HepG2 (cell line): ENCODE measurements at regions not wholly inside any gene's neighbourhood (a gene's known extent, or its start where the extent isn't known, plus 50 kb on each side); places are given as distances from the start of the nearest gene placed in this dataset.

Experiments
- ATAC-seq: fragments of 200-7000 bp; cut with Tn5 transposase; 3 replicates; pipeline ENCODE4 v1.9.1; 2020; ENCODE audit warnings: mild to moderate bottlenecking, moderate library complexity
- BruUV-seq: library from RNA; stranded (reverse); fragments of 400-500 nt; replicated peaks from 2 replicates; lab custom pipeline; 2021; lab: Mats Ljungman, UMichigan
- CTCF ChIA-PET: fragments of 300-600 bp; formaldehyde crosslinking; extraction: SDS; loops from one replicate; lab custom pipeline; 2021; ENCODE audit warnings: low total read pairs, inconsistent platforms, low intra/inter-chr PET ratio; lab: Yijun Ruan, JAX
- POLR2A ChIA-PET: fragments of 350-600 bp; sonication (Branson Sonifier 250); formaldehyde crosslinking; loops from one replicate; lab custom pipeline; 2020; ENCODE audit warnings: antibody characterized with exemption, inconsistent platforms; lab: Yijun Ruan, JAX
- DNase-seq: peaks from one replicate; pipeline ENCODE4 v3.0.0-alpha.2; 2015; ENCODE audit warnings: low spot score
- FAIRE-seq: peaks from 3 replicates; lab custom pipeline; 2011; peaks lifted over from hg19 to GRCh38; lab: Jason Lieb, UNC
- H2AFZ ChIP-seq: one replicate; pipeline ENCODE4 v1.6.1; 2011; ENCODE audit warnings: low read length, inconsistent platforms
- H3K27ac ChIP-seq: fragments of 300-600 bp; 3 replicates; pipeline ENCODE4 v1.8.0; 2011; ENCODE audit warnings: mixed run types, mild to moderate bottlenecking, mixed read lengths, low read length, inconsistent platforms; ENCODE audit not compliant: insufficient read depth; ENCODE audit errors: extremely low read length
- H3K27me3 ChIP-seq, 2 experiments: fragments of 200-600 bp in 1 of 2; 2 replicates in 1 of 2; 3 replicates in 1 of 2; pipeline versions ENCODE4 v1.6.0 to v1.8.0; 2011; ENCODE audit warnings: low read length in 2 of 2, mild to moderate bottlenecking in 2 of 2, moderate library complexity in 2 of 2, inconsistent platforms in 1 of 2; ENCODE audit not compliant: insufficient read depth in 2 of 2, control insufficient read depth in 1 of 2
- H3K36me3 ChIP-seq, 2 experiments: fragments of 200-600 bp in 1 of 2; replicated peaks in 1 of 2; 2 replicates in 1 of 2; 3 replicates in 1 of 2; pipeline versions ENCODE4 v1.5.1 to v1.8.0; 2011; ENCODE audit warnings: low read length in 2 of 2, inconsistent platforms in 1 of 2; ENCODE audit not compliant: insufficient read depth in 2 of 2, control insufficient read depth in 1 of 2
- H3K4me1 ChIP-seq: 2 replicates; pipeline ENCODE4 v1.5.1; 2012; ENCODE audit warnings: low read length, inconsistent platforms; ENCODE audit not compliant: insufficient read depth
- H3K4me2 ChIP-seq: 2 replicates; pipeline ENCODE4 v1.6.0; 2011; ENCODE audit warnings: low read depth, low read length, inconsistent platforms
- H3K4me3 ChIP-seq, 3 experiments: fragments of 200-600 bp in 1 of 3; sonication (generic), shearing (Covaris generic) in 1 of 3; replicated peaks in 1 of 3; 2 replicates each; pipeline ENCODE4 v1.5.1; 2011 to 2016; ENCODE audit warnings: low read length in 3 of 3, inconsistent platforms in 2 of 3, low read depth in 2 of 3, mild to moderate bottlenecking in 2 of 3, control low read depth in 1 of 3, mixed read lengths in 1 of 3; ENCODE audit not compliant: insufficient read depth in 1 of 3
- H3K79me2 ChIP-seq: one replicate; pipeline ENCODE4 v1.6.1; 2011; ENCODE audit warnings: low read length, inconsistent platforms; ENCODE audit not compliant: insufficient read depth
- H3K9ac ChIP-seq: 2 replicates; pipeline ENCODE4 v1.6.0; 2011; ENCODE audit warnings: mild to moderate bottlenecking, low read depth, low read length, inconsistent platforms; ENCODE audit not compliant: insufficient read depth
- H3K9me3 ChIP-seq: 2 replicates; pipeline ENCODE4 v1.5.1; 2012; ENCODE audit warnings: mild to moderate bottlenecking, low read length
- H4K20me1 ChIP-seq: 2 replicates; pipeline ENCODE4 v1.6.0; 2011; ENCODE audit warnings: inconsistent platforms, mild to moderate bottlenecking, low read length, moderate library complexity; ENCODE audit not compliant: insufficient read depth
- KDM3A ChIP-seq: IDR thresholded peaks from 2 replicates; pipeline ENCODE4 v1.6.1; 2018; ENCODE audit warnings: low read depth, missing compliant biosample characterization
- KDM5B ChIP-seq: sonication (generic); formaldehyde crosslinking; IDR thresholded peaks from 2 replicates; pipeline ENCODE4 v1.4.0; 2020; ENCODE audit warnings: missing genetic modification reagents, mild to moderate bottlenecking, borderline replicate concordance
- MAF1 ChIP-seq: sonication (generic); formaldehyde crosslinking; IDR thresholded peaks from 2 replicates; pipeline ENCODE4 v1.5.0; 2020; ENCODE audit warnings: missing genetic modification reagents, borderline replicate concordance
- PBX2 ChIP-seq: IDR thresholded peaks from 2 replicates; pipeline ENCODE4 v1.6.1; 2016; ENCODE audit warnings: control low read depth
- ZBTB38 ChIP-seq: sonication (generic); formaldehyde crosslinking; IDR thresholded peaks from 2 replicates; pipeline ENCODE4 v1.5.1; 2020; ENCODE audit warnings: mild to moderate bottlenecking, missing genetic modification reagents
- ZNF101 ChIP-seq: sonication (generic); formaldehyde crosslinking; IDR thresholded peaks from 2 replicates; pipeline ENCODE4 v1.4.0; 2020; ENCODE audit warnings: mild to moderate bottlenecking, low read depth, missing genetic modification reagents, borderline replicate concordance
- WGBS: methylation state at CpG from one replicate; pipeline ENCODE4 v1.1.6; 2017; ENCODE audit warnings: low lambda C conversion rate; 5-methylcytosine and 5-hydroxymethylcytosine counted together
- in situ Hi-C: cut with HindIII; loops from 2 replicates; pipeline ENCODE4 v1.10.0; 2017; ENCODE audit warnings: low pct_unique_long_range_greater_than_20kb; ENCODE audit not compliant: extremely low pct_ligation_motif_present
- intact Hi-C: fragments of 100-400 bp; cut with micrococcal nuclease; formaldehyde crosslinking; loops from one replicate; pipeline ENCODE4 v1.10.0; 2022; ENCODE audit not compliant: unreplicated experiment
- TF ChIP-seq, protein P1 (sequence below): sonication (generic); formaldehyde crosslinking; IDR thresholded peaks from 2 replicates; pipeline ENCODE4 v1.5.1; 2020; ENCODE audit warnings: missing genetic modification reagents, mild to moderate bottlenecking, borderline replicate concordance

- Histone ChIP-seq H2AFZ (no peak overlapping the region), H3K4me2 (no peak overlapping the region), H3K27ac (no peak overlapping the region), H4K20me1 (no peaks in the 10 kb centered on the region), H3K9me3 (no peaks in the 10 kb centered on the region), H3K9ac (no peak overlapping the region), H3K36me3 (no peaks in the 10 kb centered on the region), H3K4me3 (no peak overlapping the region), H3K4me1 (peaks cover 15% of the 10 kb centered on the region), H3K79me2 (no peaks in the 10 kb centered on the region), H3K27me3 (no peaks in the 10 kb centered on the region; a peak in 1 of 5 replicates)
- WGBS: 30% methylated on average over 2 of the region's 2 CpGs
- no TSS peak for BruUV-seq
- intact Hi-C loops (no loop called here), in situ Hi-C loops (no loop called here)
- ChIA-PET CTCF (no interaction called here), POLR2A (no interaction called here)
- FAIRE-seq: no peak
- DNase-seq: no peak
- TF ChIP-seq, protein P1, sequence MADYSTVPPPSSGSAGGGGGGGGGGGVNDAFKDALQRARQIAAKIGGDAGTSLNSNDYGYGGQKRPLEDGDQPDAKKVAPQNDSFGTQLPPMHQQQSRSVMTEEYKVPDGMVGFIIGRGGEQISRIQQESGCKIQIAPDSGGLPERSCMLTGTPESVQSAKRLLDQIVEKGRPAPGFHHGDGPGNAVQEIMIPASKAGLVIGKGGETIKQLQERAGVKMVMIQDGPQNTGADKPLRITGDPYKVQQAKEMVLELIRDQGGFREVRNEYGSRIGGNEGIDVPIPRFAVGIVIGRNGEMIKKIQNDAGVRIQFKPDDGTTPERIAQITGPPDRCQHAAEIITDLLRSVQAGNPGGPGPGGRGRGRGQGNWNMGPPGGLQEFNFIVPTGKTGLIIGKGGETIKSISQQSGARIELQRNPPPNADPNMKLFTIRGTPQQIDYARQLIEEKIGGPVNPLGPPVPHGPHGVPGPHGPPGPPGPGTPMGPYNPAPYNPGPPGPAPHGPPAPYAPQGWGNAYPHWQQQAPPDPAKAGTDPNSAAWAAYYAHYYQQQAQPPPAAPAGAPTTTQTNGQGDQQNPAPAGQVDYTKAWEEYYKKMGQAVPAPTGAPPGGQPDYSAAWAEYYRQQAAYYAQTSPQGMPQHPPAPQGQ: no peak
- TF ChIP-seq KDM3A (CRISPR knock-in tag) (no peak), ZBTB38 (no peak), ZNF101 (CRISPR knock-in tag) (no peak), MAF1 (CRISPR knock-in tag) (no peak)
- ATAC-seq: no peak
Measured at GRCh38 chr15:26083896-26084295, 220.8 kb upstream of the ATP10A start.

- Histone ChIP-seq H3K79me2 (no peaks in the 10 kb centered on the region), H3K4me1 (peaks cover 15% of the 10 kb centered on the region), H3K27me3 (no peaks in the 10 kb centered on the region; a peak in 1 of 5 replicates), H3K9me3 (no peaks in the 10 kb centered on the region; the same call in 1 of the 2 replicates), H3K36me3 (no peaks in the 10 kb centered on the region), H3K4me2 (peak overlapping the region; percentile 84), H3K4me3 (peak overlapping the region in 1 of 3 experiments; percentile 71; a peak in 2 of 6 replicates), H4K20me1 (no peaks in the 10 kb centered on the region), H2AFZ (no peak overlapping the region), H3K27ac (no peak overlapping the region), H3K9ac (no peak overlapping the region)
- DNase-seq: no peak
- intact Hi-C loops (no loop called here), in situ Hi-C loops (no loop called here)
- TF ChIP-seq KDM5B (CRISPR knock-in tag) (no peak), PBX2 (CRISPR knock-in tag) (peak; percentile 34; the same call in 1 of the 2 replicates)
- FAIRE-seq: no peak
- BruUV-seq: no TSS peak
- ATAC-seq: no peak
- ChIA-PET POLR2A (no interaction called here), CTCF (no interaction called here)
- WGBS: 68% methylated on average over 4 of the region's 4 CpGs
Measured at GRCh38 chr15:26083457-26083856, 220.3 kb upstream of the ATP10A start.
